GM19463 (cell line): ENCODE measurements at regions not wholly inside any gene's neighbourhood (a gene's known extent, or its start where the extent isn't known, plus 50 kb on each side); places are given as distances from the start of the nearest gene placed in this dataset.

Experiments used
- ATAC-seq: cut with Tn5 transposase; IDR thresholded peaks from one replicate; pipeline ENCODE4 v1.9.1; 2021; ENCODE audit warnings: mild to moderate bottlenecking, moderate library complexity; ENCODE audit not compliant: unreplicated experiment

- no peak for ATAC-seq
Observed at GRCh38 chr15:26477044-26477443, 295.8 kb downstream of the GABRB3 start.

- no peak for ATAC-seq
Observed at GRCh38 chr15:26475554-26475953, 297.3 kb downstream of the GABRB3 start.

GRCh38 chr15:26472661-26473060 lies 300.2 kb downstream of the GABRB3 start:
- ATAC-seq, result no peak

GRCh38 chr15:26461847-26462608 lies 310.8 kb downstream of the GABRB3 start:
- no peak for ATAC-seq

GRCh38 chr15:26460165-26460564 lies 312.7 kb downstream of the GABRB3 start:
- no peak for ATAC-seq

GRCh38 chr15:26455828-26456227 lies 317.0 kb downstream of the GABRB3 start:
- no peak for ATAC-seq

GRCh38 chr15:26453914-26454313 lies 319.0 kb downstream of the GABRB3 start:
- no peak for ATAC-seq

GRCh38 chr15:26451995-26452394 lies 320.9 kb downstream of the GABRB3 start:
- ATAC-seq, result no peak

GRCh38 chr15:26449291-26449690 lies 323.6 kb downstream of the GABRB3 start:
- no peak for ATAC-seq

GRCh38 chr15:26443321-26443720 lies 329.5 kb downstream of the GABRB3 start:
- no peak for ATAC-seq

- no peak for ATAC-seq
Observed at GRCh38 chr15:26442680-26443079, 330.2 kb downstream of the GABRB3 start.

GRCh38 chr15:26439681-26440080 lies 333.2 kb downstream of the GABRB3 start:
- ATAC-seq, result no peak

GRCh38 chr15:26438718-26439117 lies 334.1 kb downstream of the GABRB3 start:
- no peak for ATAC-seq

GRCh38 chr15:26438316-26438715 lies 334.6 kb downstream of the GABRB3 start:
- no peak for ATAC-seq

- ATAC-seq, result no peak
Observed at GRCh38 chr15:26433818-26434217, 339.0 kb downstream of the GABRB3 start.

GRCh38 chr15:26433060-26433459 lies 339.8 kb downstream of the GABRB3 start:
- no peak for ATAC-seq

- no peak for ATAC-seq
Observed at GRCh38 chr15:26421065-26421464, 351.8 kb downstream of the GABRB3 start.

- ATAC-seq, result no peak
Observed at GRCh38 chr15:26395624-26396023, 377.2 kb downstream of the GABRB3 start.

- no peak for ATAC-seq
Observed at GRCh38 chr15:26394801-26395200, 378.1 kb downstream of the GABRB3 start.

GRCh38 chr15:26392956-26393355 lies 379.9 kb downstream of the GABRB3 start:
- ATAC-seq, result no peak

- no peak for ATAC-seq
Observed at GRCh38 chr15:26391567-26392194, 381.2 kb downstream of the GABRB3 start.

GRCh38 chr15:26382444-26383072 lies 390.3 kb downstream of the GABRB3 start:
- ATAC-seq, result no peak
